DND-41 (cell line): ENCODE measurements at regions not wholly inside any gene's neighbourhood (a gene's known extent, or its start where the extent isn't known, plus 50 kb on each side); places are given as distances from the start of the nearest gene placed in this dataset.

Source experiments
- EZH2 ChIP-seq: IDR thresholded peaks from 3 replicates; pipeline ENCODE4 v1.6.1; 2012; ENCODE audit warnings: borderline replicate concordance, low read depth, mild to moderate bottlenecking, moderate library complexity, low read length, inconsistent platforms; ENCODE audit not compliant: severe bottlenecking
- TF ChIP-seq, protein P1 (sequence below): IDR thresholded peaks from 2 replicates; pipeline ENCODE4 v1.5.1; 2012; ENCODE audit warnings: borderline replicate concordance, low read length, moderate library complexity, mild to moderate bottlenecking; ENCODE audit not compliant: poor library complexity, severe bottlenecking; ENCODE audit errors: extremely low read depth

DNA sequence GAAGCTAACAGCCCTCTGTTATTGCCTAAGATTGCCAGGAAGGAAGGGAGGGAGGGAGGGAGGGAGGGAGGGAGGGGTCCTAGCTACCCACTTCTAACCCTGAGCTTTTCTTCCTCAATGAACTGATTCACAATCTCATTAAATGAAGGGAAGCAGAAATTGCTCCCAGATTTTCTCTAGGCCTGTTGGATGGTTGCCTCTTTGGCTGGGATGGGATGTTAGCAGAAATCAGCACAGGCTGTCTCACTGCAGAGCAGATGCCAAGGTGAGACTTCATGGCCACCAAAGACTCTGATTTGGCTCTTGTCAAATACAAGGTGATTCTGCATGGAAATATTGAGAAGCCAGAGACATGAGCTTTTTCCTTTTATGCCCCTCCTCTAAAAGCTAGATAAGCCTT, 578.6 kb downstream of the ACTL7B start:
- TF ChIP-seq, protein P1, sequence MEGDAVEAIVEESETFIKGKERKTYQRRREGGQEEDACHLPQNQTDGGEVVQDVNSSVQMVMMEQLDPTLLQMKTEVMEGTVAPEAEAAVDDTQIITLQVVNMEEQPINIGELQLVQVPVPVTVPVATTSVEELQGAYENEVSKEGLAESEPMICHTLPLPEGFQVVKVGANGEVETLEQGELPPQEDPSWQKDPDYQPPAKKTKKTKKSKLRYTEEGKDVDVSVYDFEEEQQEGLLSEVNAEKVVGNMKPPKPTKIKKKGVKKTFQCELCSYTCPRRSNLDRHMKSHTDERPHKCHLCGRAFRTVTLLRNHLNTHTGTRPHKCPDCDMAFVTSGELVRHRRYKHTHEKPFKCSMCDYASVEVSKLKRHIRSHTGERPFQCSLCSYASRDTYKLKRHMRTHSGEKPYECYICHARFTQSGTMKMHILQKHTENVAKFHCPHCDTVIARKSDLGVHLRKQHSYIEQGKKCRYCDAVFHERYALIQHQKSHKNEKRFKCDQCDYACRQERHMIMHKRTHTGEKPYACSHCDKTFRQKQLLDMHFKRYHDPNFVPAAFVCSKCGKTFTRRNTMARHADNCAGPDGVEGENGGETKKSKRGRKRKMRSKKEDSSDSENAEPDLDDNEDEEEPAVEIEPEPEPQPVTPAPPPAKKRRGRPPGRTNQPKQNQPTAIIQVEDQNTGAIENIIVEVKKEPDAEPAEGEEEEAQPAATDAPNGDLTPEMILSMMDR, result no peak
- TF ChIP-seq EZH2, result no peak
